Renal cortical epithelial cell (primary cell): ENCODE measurements at regions not wholly inside any gene's neighbourhood (a gene's known extent, or its start where the extent isn't known, plus 50 kb on each side); places are given as distances from the start of the nearest gene placed in this dataset.

Experiments
- DNase-seq: peaks from one replicate; pipeline ENCODE4 v3.0.0-alpha.2; 2011; ENCODE audit warnings: low read depth

GRCh38 chr6:44660561-44661220 is 273.2 kb downstream of the CDC5L start:
- no peak for DNase-seq

GRCh38 chr6:44661221-44662008 is 273.9 kb downstream of the CDC5L start:
- DNase-seq, result peak; percentile 93

- peak; percentile 85 for DNase-seq
Measured at GRCh38 chr6:44662461-44663121, 275.1 kb downstream of the CDC5L start.

GRCh38 chr6:44663860-44664634 is 276.5 kb downstream of the CDC5L start:
- DNase-seq, result no peak

GRCh38 chr6:44664716-44665115 is 277.2 kb downstream of the CDC5L start:
- DNase-seq, result no peak

GRCh38 chr6:44665143-44665542 is 277.6 kb downstream of the CDC5L start:
- DNase-seq, result no peak

- DNase-seq, result no peak
Measured at GRCh38 chr6:44665683-44666082, 278.2 kb downstream of the CDC5L start.

GRCh38 chr6:44666324-44666723 is 278.8 kb downstream of the CDC5L start:
- no peak for DNase-seq

GRCh38 chr6:44667226-44667625 is 279.7 kb downstream of the CDC5L start:
- peak; percentile 98 for DNase-seq

GRCh38 chr6:44667668-44668390 is 280.3 kb downstream of the CDC5L start:
- no peak for DNase-seq

- DNase-seq, result no peak
Measured at GRCh38 chr6:44668391-44668930, 281.0 kb downstream of the CDC5L start.

- no peak for DNase-seq
Measured at GRCh38 chr6:44668976-44669934, 281.7 kb downstream of the CDC5L start.

- no peak for DNase-seq
Measured at GRCh38 chr6:44670146-44670545, 282.6 kb downstream of the CDC5L start.

- no peak for DNase-seq
Measured at GRCh38 chr6:44671333-44671732, 283.8 kb downstream of the CDC5L start.

- no peak for DNase-seq
Measured at GRCh38 chr6:44672086-44672485, 284.6 kb downstream of the CDC5L start.

- peak; percentile 67 for DNase-seq
Measured at GRCh38 chr6:44672841-44673240, 285.3 kb downstream of the CDC5L start.

GRCh38 chr6:44674226-44675155 is 287.0 kb downstream of the CDC5L start:
- no peak for DNase-seq

GRCh38 chr6:44675449-44675848 is 287.9 kb downstream of the CDC5L start:
- DNase-seq, result no peak
